ENCODE measurements at regions not wholly inside any gene's neighbourhood (a gene's known extent, or its start where the extent isn't known, plus 50 kb on each side); places are given as distances from the start of the nearest gene placed in this dataset.
"Not testable (repeated sequence)": the region's sequence is repeated elsewhere in the genome, so short reads cannot be mapped to it uniquely, and the experiment has no call there.

DNA sequence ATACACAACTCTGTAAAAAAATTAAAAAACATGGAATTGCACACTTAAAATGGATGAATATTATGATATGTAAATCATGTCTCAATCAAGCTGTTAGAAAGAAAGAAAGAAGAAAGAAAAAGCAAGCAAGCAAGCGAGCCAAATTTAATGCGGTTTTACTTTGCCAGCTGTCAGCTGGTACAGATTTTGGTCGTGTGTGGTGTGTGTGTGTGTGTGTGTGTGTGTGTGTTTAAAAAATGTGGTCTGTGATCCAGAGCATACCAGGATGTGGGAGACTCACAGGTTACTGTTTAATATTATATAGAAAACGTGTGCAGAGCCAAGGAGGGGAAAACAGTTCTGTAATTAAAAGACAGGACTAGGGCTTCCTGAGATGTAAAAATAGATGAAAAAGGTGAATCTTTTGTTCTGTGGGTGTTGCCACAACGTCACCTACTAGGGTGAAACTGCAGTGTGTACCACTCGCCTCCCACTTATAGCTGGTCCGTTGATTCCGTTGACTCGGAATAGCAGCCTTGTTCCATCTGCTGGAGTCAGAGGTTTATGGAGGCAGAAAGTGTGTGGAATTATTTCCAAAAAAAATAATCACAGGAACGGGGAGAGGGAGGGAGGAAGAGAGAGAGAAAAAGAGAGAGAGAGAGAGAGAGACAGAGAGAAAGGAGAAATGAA is 197.7 kb downstream of the BCAS1 start:
- no peak for DNase-seq (ENCODE audit: low spot score)

DNA sequence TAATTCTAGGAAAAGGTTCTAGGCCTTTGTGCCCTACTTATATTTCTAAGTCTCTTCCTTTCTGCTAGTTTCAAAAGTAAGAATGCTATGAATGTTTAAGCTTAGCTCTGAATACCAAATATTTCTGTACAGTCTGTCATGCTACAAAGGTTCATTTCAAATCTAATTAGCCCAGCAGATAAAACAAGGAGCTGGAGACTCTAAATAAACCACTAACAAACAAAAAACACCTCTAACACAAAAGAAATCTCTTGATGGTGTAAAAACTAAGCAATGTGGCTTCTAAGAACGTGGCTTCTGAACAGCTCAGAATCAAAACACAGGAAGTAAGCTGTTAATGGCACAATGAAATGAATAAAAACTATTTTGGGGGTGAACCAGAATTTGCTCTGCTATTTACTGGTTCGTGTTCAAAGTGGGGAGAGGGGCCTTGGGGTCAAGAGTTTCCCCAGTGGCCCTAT is 198.3 kb downstream of the BCAS1 start:
- no peak for DNase-seq (ENCODE audit: low spot score)

DNA sequence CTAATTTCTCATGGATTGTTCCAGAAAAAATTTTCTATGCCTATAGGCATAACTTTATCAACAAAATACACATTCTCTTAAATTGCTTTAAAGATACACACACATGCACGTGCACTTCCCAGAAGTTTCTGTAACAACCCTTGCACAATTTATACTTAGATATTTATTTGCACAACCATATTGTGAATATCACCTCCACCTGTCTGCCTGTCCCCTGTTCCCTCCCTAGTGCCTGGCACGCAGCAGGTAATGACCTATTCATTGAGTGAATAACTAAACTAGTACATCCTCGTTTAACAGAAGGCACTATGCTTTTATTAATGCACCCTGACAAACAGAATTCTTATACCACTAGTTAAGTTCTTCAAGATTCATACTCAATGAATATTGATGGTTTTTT is 198.9 kb downstream of the BCAS1 start:
- DNase-seq (ENCODE audit: low spot score) = no peak

DNA sequence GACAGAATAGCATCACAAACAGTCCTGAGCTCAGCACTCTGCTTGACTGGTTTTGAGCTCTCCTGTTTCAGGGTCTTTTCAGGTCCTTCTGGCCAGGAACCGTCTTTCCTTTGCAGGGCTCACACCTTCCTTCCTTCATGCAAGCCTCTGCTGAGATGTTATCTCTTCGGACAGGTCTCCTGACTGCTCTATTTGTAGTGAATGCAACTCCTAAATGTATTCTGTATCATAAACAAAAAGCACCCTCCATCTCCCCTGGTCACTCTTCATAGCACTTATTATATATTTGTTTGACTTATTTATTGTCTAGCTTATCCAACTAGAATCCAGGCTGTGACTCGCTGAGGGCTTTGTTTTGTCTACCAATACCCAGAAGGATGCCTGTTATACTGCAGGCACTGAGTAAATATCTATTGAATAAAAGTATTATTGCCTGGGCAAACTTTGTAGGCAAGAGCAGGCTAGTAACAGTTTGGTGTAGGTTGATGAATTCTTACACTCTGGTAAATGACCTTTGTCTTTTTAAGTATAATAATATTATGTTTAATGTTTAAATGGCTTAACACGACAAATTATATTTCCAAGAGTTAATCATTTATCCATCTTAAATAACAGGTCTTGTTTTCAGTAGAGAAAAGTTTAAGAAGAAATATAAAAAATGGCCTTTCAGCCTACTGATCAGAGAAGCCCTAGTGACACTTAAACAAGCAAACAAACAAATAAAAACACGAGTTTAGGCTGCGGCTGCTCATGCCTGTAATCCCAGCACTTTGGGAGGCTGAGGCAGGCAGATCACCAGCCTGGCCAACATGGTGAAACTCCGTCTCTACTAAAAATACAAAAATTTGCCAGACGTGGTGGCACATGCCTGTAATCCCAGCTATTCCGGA is 199.7 kb downstream of the BCAS1 start:
- DNase-seq (ENCODE audit: low spot score) = no peak

DNA sequence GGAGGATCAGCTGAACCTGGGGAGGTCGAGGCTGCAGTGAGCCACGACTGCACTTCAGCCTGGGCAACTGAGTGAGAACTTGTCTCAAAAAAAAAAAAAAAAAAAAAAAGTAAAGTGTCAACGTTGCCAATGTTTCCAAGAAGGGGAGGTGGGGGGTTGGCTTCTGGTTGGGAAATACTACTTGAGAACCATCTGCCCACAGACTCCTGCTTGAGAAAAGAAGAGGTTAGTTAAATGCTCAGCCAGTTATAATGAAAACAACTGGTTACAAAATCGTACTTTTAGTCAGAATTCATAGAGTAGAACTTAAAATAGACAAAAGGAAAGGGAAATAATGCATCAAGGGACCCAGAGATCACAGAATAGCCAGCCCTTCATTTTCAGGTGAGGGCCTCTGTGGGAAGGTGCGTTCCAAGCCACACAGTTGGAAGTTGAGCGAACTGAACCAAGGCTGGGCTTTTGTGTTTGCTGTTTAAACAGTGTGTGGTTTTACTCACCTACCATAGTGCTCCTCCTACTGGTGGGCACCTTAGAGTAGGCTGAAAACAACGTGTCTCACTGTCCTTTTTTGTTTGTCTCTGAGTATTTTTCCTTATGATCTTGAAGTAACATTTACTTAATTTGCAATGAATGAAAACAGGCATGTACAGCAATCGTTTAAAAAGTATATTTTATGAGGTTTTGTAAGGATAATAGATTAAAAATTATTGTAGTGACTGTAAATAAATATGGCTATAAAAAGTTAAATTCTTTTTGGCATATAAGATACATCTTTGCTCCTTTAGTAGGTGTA is 200.7 kb downstream of the BCAS1 start:
- DNase-seq (ENCODE audit: low spot score) = peak; percentile 53

DNA sequence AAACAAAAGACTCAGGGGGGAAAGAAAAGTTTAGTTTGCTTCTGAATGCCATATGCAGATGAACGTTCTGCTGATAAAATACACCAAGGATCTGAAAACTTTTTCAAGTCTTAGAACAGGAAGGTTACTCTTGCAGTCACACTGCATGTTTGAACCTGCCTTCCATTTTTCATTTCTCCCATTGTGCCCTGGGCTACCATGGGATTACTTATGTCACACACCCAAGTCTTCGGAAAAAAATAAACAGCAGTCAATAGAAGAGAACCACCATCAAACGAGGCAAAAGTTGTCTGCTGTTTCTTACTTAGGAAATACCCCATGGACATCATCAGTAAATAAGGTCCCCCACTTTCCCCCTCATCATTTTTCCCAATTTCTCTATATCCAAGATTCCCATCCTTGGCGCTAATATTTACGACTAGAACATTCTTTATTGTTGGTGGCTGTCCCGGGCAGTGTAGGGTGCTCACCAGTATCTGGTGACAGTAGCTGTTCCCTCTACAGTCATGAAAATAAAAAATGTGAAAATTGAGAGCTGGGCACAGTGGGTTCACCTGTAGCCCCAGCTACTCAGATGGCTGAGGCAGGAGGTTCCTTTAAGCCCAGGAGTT is 202.5 kb downstream of the BCAS1 start:
- DNase-seq (ENCODE audit: low spot score) = no peak

DNA sequence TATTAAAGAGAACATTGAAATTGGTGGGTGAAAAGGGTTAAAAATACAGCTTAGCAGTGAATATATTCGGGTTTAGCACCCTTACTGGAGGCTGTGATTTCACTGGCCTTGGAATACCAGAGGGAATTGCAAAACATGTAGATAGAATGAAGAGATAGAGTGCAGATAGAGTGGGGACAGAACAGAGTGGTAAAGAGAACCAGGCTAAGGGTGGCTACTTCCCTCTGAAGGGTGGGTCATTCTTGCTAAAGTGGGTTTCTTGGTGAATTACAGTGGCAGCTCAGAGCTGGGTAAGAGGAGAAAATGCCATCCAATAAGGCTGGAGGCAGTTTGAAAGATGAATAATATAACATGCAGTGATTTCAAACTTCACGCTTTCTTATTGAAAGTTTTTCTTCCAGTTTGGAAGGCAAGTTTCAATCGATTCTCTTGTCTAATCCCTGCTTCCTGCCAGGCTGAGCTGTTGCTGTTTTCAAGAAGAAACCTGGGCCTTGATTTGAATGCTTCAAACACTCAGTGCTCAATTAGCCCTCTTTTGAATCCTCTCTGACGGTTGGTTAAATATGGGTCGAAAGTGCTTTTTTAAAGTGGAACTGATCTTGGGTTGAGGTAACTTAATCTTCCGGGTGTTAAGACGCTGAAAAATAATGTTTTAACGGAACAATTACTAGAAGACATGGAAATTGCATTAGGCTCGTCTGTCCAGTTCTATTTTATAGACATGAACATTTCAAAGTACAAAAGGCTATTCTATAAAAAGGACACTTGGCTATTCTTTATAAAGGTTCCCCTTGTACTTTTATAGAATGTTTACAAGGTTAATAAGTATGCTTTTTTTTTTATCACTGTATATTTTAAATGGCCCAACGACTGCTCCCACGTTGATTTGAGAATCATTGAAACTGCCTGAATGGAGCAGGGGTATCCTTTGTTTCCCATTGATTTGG is 203.3 kb downstream of the BCAS1 start:
- no peak for DNase-seq (ENCODE audit: low spot score)

DNA sequence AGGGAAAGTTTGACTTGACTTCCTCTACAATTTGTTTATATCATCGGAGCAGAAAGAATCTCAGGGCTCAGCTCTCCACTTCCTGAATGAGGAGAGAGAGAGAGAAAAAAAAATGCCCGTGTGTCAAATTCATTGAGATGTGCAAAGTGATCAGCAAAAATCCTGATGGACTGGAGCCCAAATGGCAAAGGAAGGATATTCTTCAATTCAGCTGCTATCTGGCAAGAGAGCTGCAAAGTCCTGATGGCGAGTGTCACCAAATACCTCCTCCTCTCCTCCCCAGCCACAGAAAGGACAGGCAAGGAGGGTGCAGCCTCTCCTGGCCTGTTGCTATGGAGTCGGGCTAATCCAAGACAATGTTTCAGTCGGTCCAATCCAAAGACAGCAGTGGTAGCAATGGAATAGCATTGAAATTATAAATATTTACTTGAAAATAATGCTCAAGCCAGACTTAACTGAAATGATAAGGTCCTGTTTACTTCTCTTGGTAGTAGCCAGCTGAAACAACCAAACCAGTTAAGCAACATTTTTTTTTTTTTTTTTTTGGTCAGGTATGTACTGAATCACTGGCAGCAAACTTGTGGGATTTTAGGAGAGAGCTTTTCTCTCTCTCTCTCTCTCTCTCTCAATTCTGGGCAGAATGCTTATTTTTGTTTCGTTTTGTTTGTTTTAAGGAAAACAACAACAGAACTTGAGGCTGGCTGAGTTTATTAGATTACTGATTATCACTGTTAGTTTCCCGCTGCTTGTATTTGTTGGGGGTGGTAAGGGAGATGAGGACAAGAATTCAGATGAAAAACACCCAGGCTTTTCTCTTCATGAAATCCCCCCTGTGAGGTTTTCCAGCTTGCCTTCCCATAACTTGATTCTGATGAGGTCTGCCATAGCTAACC is 204.2 kb downstream of the BCAS1 start:
- DNase-seq (ENCODE audit: low spot score) = no peak

DNA sequence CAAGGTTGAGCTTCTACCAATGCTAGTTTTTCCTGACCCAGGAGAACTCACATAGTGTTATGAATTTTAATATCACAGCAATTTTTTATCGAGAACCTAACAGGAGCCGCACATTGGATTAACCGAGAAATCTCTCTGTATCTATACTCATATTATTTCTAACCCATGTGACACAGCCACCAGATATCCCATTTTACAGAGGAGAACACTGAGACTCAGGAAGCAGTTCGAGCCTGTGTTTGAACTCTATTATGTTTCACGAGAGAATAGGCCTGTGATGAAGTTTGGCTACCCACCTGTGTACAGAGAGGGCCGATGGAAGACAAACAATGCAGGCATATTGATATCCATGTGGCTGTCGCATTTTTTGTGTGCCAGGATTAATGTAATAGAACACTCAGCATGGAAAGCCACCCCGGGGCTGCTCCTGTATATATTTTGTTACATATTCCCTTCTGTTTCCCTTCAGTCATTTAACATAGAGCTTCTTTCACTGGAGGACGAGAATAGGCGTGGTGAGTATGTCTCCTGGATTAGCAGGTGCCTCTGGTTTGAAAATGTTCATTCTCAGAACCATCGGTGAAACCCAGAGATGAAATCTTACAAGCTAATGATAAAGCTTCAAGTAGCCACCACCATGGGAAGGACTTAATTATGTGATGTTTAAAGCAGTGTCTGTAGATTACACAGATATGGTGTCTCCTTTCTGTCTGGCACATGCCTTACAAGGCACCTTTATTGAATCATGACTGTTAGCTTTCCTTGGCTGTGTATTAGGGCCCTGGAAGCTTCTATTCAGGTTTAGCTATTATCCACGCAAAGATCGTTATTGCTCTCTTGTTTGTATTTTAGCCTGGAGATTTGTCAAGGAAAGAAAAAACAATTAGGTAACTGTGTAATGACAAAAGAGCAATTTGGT is 205.4 kb downstream of the BCAS1 start:
- DNase-seq (ENCODE audit: low spot score) = not testable (repeated sequence)

DNA sequence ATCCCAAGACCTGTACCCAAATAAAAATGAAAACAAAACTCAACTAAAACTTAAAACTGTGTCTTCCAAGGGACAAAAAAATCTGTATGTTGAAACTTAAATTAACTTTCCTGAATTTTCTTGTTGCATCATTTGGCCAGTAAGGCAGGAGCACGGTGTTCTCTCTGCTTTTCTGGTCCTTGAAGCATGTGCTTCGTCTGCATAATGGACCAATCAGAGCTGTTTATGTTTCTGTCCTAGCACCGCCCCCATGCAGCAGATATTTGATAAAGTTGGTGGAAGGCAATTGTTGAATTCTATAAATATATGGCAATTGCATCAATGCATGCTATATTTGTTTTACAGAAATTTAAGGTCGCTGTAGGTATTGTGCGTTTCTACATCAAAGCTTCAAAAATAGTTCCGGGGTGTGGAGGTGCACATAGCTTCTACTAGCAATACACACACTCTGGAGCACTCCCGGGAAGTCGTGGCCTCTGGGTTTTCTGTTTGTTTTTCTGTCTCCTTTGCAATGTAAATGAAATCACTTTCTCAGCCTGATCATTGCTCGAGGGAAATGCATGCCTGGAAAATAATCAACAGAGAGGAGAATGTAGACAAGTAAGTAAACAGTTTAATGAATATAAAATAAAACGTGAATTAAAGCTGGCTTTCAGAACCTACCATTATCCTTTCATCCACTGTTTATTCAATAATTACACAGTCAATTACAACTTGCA is 206.3 kb downstream of the BCAS1 start:
- not testable (repeated sequence) for DNase-seq (ENCODE audit: low spot score)

DNA sequence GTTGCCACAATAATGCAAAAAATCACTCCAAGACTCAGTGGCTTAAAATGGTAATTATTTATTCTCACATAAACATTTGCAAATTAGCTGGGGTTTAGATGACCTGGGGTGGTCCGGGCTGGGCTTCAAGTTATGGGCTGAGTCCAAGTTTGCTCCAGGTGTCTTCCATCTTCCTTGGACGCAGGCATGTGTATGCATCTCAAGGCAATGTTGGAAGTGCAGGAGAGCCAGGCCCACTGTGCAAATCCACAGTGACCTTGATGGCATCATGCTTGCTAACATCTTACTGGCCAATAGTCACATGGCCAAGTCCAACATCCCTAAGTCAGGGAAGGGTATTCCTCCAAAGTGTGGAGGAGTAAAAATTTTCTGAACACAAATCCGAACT is 206.9 kb downstream of the BCAS1 start:
- not testable (repeated sequence) for DNase-seq (ENCODE audit: low spot score)

DNA sequence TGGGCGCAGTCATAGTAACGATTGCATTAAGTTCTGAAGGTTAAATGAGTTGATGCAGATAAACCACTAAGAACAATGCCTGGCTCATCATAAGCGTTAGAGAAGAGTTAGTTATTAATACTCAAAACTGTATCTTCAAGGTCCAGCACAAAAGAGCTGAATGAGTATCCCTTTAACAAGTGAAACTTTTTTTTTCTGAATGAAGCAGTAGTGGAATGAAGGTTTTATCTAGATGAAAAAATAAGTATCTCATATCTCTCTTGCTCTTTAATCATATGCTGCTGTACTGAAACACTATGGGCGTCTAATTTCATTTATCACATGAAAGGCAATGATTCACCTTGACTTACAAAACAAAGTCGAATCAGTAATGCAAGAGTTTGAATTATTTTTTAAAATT is 207.4 kb downstream of the BCAS1 start:
- DNase-seq (ENCODE audit: low spot score) = not testable (repeated sequence)

DNA sequence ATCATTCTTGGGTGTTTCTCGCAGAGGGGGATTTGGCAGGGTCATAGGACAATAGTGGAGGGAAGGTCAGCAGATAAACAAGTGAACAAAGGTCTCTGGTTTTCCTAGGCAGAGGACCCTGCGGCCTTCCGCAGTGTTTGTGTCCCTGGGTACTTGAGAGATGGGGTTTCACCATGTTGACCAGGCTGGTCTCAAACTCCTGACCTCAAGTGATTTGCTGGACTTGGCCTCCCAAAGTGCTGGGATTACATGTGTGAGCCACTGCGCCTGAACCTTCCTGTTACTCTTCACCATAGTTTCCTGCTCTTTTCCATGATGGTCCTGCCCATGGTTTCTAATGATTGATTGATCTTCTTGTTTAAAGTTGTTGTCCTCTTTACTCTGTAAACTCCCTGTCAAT is 207.9 kb downstream of the BCAS1 start:
- not testable (repeated sequence) for DNase-seq (ENCODE audit: low spot score)

DNA sequence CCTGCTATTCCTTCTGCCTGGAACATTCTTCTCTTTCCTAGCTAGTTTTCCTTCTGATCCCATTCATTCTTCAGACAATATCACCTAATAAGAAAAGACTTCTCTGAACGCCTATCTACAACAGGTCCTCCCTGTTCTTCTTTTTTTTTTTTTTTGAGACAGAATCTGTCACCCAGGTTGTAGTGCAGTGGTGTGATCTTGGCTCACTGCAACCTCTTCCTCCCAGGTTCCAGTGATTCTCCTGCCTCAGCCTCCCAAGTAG is 208.3 kb downstream of the BCAS1 start:
- not testable (repeated sequence) for DNase-seq (ENCODE audit: low spot score)

DNA sequence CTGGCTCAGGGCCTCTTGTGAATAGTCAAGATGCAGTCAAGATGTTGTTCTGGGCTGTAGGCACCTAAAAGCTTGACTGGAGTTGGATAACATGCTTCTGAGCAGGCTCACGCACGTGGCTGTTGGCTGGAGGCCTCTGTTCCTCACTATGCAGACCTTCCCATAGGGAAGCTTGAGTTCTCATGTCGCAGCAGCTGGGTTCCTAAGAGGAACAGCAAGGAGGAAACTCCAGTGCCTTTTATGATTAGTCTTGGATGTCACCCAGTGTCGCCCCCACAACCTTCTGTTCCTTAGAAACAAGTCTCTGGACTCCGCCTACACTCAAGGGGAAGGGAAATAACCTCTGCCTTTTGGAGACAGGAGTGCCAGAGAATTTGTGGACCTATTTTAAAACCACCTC is 210.7 kb downstream of the BCAS1 start:
- DNase-seq (ENCODE audit: low spot score) = no peak

DNA sequence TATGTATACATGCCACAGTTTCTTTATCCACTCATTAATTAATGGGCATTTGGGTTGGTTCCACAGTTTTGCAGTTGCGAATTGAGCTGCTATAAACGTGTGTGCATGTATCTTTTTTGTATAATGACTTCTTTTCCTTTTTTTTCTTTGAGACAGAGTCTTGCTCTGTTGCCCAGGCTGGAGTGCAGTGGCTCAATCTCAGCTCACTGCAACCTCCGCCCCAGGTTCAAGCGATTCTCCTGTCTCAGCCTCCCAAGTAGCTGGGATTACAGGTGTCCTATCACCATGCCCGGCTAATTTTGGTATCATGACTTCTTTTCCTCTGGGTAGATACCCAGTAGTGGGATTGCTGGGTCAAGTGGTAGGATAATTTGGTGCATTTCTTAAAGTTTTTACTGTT is 211.4 kb downstream of the BCAS1 start:
- DNase-seq (ENCODE audit: low spot score) = not testable (repeated sequence)

DNA sequence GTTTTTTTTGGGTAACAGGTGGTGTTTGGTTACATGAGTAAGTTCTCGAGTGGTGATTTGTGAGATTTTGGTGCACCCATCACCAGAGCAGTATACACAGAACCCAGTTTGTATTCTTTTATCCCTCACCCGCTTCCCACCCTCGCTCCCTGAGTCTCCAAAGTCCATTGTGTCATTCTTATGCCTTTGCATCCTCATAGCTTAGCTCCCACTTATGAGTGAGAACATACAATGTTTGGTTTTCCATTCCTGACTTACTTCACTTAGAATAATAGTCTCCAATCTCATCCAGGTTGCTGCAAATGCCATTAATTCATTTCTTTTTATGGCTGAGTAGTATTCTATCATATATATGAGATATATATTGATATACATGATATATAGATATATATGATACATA is 211.9 kb downstream of the BCAS1 start:
- not testable (repeated sequence) for DNase-seq (ENCODE audit: low spot score)

DNA sequence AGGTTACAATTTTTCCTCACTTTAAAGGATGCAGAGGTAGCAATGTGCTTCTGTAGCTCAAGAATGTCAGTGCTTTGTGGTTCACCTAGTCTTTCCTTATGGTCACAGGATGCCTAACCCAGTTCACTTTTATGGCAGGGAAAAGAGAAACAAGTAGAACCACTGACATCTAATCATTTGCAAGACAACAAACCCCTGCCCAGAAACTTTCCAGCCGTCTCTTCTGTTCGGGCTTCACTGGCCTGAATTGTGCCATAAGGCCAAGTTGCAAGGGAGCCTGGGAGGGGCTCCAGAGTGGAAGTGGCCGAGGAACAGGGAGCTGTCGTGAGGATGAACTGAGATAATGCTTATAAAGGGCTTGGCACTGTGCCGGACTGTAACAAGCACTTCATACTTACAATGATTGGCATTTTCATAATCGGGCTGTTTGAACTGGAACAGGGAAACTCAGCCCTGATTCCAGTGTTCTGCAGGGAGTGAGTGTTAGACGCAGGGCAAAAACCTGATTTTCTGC is 212.6 kb downstream of the BCAS1 start:
- DNase-seq (ENCODE audit: low spot score) = no peak
